Esophagus muscularis mucosa (tissue), 3 donors: ENCODE measurements at regions not wholly inside any gene's neighbourhood (a gene's known extent, or its start where the extent isn't known, plus 50 kb on each side); places are given as distances from the start of the nearest gene placed in this dataset.
"Not testable (repeated sequence)": the region's sequence is repeated elsewhere in the genome, so short reads cannot be mapped to it uniquely, and the experiment has no call there.

Source experiments
- CTCF ChIP-seq, 3 experiments: fragments of 200-600 bp in 2 of 3; fragments of 450-650 bp in 1 of 3; sonication (generic) in 2 of 3; IDR thresholded peaks; one replicate each; pipeline ENCODE4 v1.5.1; 2017 to 2019; ENCODE audit warnings: antibody characterized with exemption in 3 of 3, mild to moderate bottlenecking in 2 of 3, moderate library complexity in 1 of 3
- POLR2A ChIP-seq: fragments of 450-650 bp; IDR thresholded peaks from one replicate; pipeline ENCODE4 v1.6.1; 2017; ENCODE audit warnings: antibody characterized with exemption, moderate library complexity, mild to moderate bottlenecking, low read depth
- POLR2AphosphoS5 ChIP-seq, 2 donors: sonication (generic); formaldehyde crosslinking; IDR thresholded peaks; one replicate each; pipeline ENCODE4 v1.6.1; 2017; ENCODE audit warnings: antibody characterized with exemption in 2 of 2

DNA sequence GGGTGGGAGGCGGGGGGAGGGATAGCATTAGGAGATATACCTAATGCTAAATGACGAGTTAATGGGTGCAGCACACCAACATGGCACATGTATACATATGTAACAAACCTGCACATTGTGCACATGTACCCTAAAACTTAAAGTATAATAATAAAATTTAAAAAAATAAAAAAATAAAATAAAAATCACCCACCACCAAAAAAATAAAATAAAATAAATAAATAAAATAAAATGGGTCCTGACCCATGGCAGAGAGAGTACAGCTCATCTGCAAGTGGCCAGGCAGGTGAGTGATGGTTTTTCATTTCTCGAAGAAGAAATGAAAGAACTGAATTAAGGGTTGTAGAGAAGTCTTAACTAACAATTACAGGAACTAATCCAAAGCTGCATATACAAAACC is 92.4 kb downstream of the ACAA2 start:
- TF ChIP-seq CTCF (IDR thresholded peaks at IDR 0.05); POLR2A; POLR2AphosphoS5 (IDR thresholded peaks at IDR 0.05): not testable (repeated sequence)
